Thoracic aorta (tissue), 2 donors: ENCODE measurements at regions not wholly inside any gene's neighbourhood (a gene's known extent, or its start where the extent isn't known, plus 50 kb on each side); places are given as distances from the start of the nearest gene placed in this dataset.

Source experiments
- ATAC-seq: fragments of 150-250 bp; one replicate; pipeline ENCODE4 v1.8.0; 2017; ENCODE audit warnings: low read depth; ENCODE audit not compliant: insufficient number of reproducible peaks, low FRiP score
- DNase-seq: peaks from one replicate; pipeline ENCODE4 v3.0.0-alpha.2; 2020; ENCODE audit warnings: low spot score
- H3K27ac ChIP-seq, 2 donors: fragments of 200-600 bp; sonication (generic); 1 replicate in 1 of 2; 2 replicates in 1 of 2; pipeline ENCODE4 v1.5.1; 2016; ENCODE audit warnings: mild to moderate bottlenecking in 2 of 2, moderate library complexity in 2 of 2
- H3K27me3 ChIP-seq: fragments of 200-600 bp; sonication (generic); replicated peaks from 2 replicates; pipeline ENCODE4 v1.6.0; 2016; ENCODE audit warnings: mild to moderate bottlenecking; ENCODE audit not compliant: insufficient read depth
- H3K36me3 ChIP-seq: fragments of 200-600 bp; sonication (generic); one replicate; pipeline ENCODE4 v1.5.1; 2016
- H3K4me1 ChIP-seq, 2 donors: fragments of 200-600 bp; sonication (generic); 1 replicate in 1 of 2; 2 replicates in 1 of 2; pipeline versions ENCODE4 v1.5.1 to v1.6.0; 2016; ENCODE audit warnings: low read depth in 2 of 2, mild to moderate bottlenecking in 1 of 2; ENCODE audit not compliant: control insufficient read depth in 1 of 2
- H3K4me3 ChIP-seq: fragments of 200-600 bp; sonication (generic); 2 replicates; pipeline ENCODE4 v1.5.1; 2016; ENCODE audit warnings: mild to moderate bottlenecking
- H3K9me3 ChIP-seq: fragments of 200-600 bp; sonication (generic); 2 replicates; pipeline ENCODE4 v1.5.1; 2016
- TF ChIP-seq, protein P1 (sequence below): fragments of 200-600 bp; sonication (generic); IDR thresholded peaks from one replicate; pipeline ENCODE4 v1.5.1; 2019; ENCODE audit warnings: antibody characterized with exemption

DNA sequence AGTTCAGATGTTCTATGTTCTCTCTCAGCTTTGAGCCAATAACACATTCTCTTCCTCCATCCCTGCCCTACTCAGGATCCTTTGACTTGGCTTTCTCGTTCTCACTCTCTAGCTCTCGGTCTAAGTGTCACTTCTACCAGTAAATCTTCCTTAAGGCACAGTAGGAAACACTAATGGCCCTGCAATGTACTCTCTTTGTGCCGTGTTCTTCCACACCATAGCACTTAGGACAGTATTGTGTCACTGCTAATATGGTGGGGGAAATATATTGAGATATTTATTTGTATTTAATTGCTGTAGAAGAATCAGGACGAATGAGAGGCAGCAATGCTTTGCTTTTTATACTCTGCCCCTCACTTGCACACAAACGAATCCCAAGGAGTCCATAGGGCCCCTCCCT lies 493.1 kb downstream of the SHISA9 start:
- no peaks in the 10 kb centered on the region for H3K36me3 ChIP-seq
- DNase-seq = no peak
- no peaks in the 10 kb centered on the region for H3K9me3 ChIP-seq
- H3K27me3 ChIP-seq = no peaks in the 10 kb centered on the region
- ATAC-seq = no peak
- no peaks in the 10 kb centered on the region for H3K4me1 ChIP-seq
- no peak overlapping the region for H3K27ac ChIP-seq
- H3K4me3 ChIP-seq = no peak overlapping the region
- TF ChIP-seq, protein P1, sequence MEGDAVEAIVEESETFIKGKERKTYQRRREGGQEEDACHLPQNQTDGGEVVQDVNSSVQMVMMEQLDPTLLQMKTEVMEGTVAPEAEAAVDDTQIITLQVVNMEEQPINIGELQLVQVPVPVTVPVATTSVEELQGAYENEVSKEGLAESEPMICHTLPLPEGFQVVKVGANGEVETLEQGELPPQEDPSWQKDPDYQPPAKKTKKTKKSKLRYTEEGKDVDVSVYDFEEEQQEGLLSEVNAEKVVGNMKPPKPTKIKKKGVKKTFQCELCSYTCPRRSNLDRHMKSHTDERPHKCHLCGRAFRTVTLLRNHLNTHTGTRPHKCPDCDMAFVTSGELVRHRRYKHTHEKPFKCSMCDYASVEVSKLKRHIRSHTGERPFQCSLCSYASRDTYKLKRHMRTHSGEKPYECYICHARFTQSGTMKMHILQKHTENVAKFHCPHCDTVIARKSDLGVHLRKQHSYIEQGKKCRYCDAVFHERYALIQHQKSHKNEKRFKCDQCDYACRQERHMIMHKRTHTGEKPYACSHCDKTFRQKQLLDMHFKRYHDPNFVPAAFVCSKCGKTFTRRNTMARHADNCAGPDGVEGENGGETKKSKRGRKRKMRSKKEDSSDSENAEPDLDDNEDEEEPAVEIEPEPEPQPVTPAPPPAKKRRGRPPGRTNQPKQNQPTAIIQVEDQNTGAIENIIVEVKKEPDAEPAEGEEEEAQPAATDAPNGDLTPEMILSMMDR = no peak

DNA sequence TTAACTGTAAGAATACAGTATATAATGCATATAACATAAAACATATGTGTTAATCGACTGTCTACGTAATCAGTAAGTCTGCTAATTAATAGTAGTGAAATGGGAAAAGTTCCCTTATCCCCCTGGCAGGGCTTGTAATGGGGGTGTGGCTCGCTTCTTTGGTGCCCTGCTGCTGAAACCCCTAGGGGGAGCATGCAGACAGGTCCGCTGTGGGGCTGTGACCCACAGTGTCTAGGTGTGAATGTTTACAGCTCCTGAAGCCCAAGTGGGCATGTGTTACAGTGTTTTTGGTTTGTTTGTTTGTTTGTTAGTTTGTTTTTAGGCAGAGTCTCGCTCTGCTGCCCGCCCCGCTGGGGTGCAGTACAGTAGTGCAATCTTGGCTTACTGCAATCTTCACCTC lies 495.7 kb downstream of the SHISA9 start:
- ATAC-seq (no peak), DNase-seq (no peak)
- Histone ChIP-seq H3K9me3 (no peaks in the 10 kb centered on the region), H3K36me3 (no peaks in the 10 kb centered on the region), H3K4me3 (no peak overlapping the region), H3K4me1 (no peaks in the 10 kb centered on the region), H3K27ac (no peak overlapping the region), H3K27me3 (no peaks in the 10 kb centered on the region)
- TF ChIP-seq, protein P1 = no peak

DNA sequence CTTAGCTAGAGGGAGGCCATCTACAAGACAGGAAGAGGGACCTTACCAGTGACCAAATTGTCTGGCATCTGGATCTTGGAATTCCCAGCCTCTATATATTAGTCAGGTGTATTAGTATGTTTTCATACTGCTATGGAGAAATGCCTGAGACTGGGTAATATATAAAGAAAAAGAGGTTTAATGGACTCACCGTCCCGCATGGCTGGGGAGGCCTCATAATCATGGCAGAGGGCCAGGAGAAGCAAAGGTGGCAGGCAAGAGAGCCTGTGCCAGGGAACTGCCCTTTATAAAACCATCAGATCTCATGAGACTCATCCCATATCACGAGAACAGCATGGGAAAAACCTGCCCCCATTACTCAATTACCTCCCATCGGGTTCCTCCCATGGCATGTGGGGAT lies 500.2 kb downstream of the SHISA9 start:
- Histone ChIP-seq H3K4me3 (no peak overlapping the region), H3K9me3 (no peaks in the 10 kb centered on the region), H3K27me3 (no peaks in the 10 kb centered on the region), H3K36me3 (no peaks in the 10 kb centered on the region), H3K27ac (no peak overlapping the region), H3K4me1 (no peaks in the 10 kb centered on the region)
- ATAC-seq (no peak), DNase-seq (no peak)
- TF ChIP-seq, protein P1 = no peak

DNA sequence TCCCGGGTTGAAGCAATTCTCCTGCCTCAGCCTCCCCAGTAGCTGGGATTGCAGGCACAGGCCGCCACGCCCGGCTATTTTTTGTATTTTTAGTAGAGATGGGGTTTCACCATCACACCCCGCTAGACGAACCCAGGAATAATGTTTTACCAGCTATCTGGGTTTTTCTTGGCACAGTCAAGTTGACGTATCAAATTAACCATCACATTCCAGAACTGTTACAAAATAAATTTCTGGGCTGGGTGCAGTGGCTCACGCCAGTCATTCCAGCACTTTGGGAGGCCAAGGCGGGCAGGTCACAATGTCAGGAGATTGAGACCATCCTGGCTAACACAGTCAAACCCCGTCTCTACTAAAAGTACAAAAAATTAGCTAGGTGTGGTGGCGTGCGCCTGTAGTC lies 501.2 kb downstream of the SHISA9 start:
- TF ChIP-seq, protein P1 = no peak
- Histone ChIP-seq H3K36me3 (no peaks in the 10 kb centered on the region), H3K4me1 (no peaks in the 10 kb centered on the region), H3K4me3 (no peak overlapping the region), H3K27ac (no peak overlapping the region), H3K27me3 (no peaks in the 10 kb centered on the region), H3K9me3 (no peaks in the 10 kb centered on the region)
- no peak for ATAC-seq
- no peak for DNase-seq

DNA sequence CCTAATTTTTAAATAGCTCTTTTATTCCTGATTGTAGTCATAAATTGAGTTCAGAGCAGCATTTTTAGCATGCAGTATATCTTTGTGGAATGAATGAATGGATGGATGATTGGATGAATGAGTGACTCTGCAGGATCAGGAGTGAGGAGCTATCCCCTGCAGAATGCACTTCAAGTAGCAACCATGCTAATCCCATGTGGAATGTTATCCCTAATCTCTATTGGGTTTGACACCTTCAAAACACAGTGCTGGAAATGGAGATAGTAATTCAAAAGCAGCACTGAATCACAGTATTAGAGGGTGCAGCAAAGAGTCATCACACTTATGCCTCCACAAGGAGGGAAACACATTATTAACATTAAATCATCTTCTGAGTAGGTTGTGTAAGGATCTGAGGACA lies 501.9 kb downstream of the SHISA9 start:
- ATAC-seq = no peak
- Histone ChIP-seq H3K4me1 (no peaks in the 10 kb centered on the region), H3K9me3 (no peaks in the 10 kb centered on the region), H3K4me3 (no peak overlapping the region), H3K27ac (no peak overlapping the region), H3K36me3 (no peaks in the 10 kb centered on the region), H3K27me3 (no peaks in the 10 kb centered on the region)
- DNase-seq = no peak
- TF ChIP-seq, protein P1 = no peak
